HepG2 (cell line): ENCODE measurements at regions not wholly inside any gene's neighbourhood (a gene's known extent, or its start where the extent isn't known, plus 50 kb on each side); places are given as distances from the start of the nearest gene placed in this dataset.

Source experiments
- ARID5B ChIP-seq: IDR thresholded peaks from 2 replicates; pipeline ENCODE4 v1.4.0; 2020; ENCODE audit warnings: mild to moderate bottlenecking, missing genetic modification reagents
- ATRX ChIP-seq: sonication (generic); formaldehyde crosslinking; IDR thresholded peaks from 2 replicates; pipeline ENCODE4 v1.4.0; 2020; ENCODE audit warnings: missing genetic modification reagents, borderline replicate concordance
- BRD4 ChIP-seq: sonication (generic); formaldehyde crosslinking; IDR thresholded peaks from 2 replicates; pipeline ENCODE4 v1.4.0; 2020; ENCODE audit warnings: missing genetic modification reagents
- FOSL2 ChIP-seq: sonication (generic); formaldehyde crosslinking; IDR thresholded peaks from 2 replicates; pipeline ENCODE4 v1.4.0; 2020; ENCODE audit warnings: missing genetic modification reagents
- FOXA1 ChIP-seq, 2 experiments: fragments of 450-650 bp in 1 of 2; sonication (generic) in 1 of 2; formaldehyde crosslinking in 1 of 2; IDR thresholded peaks; 2 replicates each; pipeline versions ENCODE4 v1.4.0 to v1.6.1; 2016 to 2020; ENCODE audit warnings: missing genetic modification reagents in 1 of 2
- FOXC1 ChIP-seq: sonication (generic); formaldehyde crosslinking; IDR thresholded peaks from 2 replicates; pipeline ENCODE4 v1.8.0; 2022; ENCODE audit warnings: mild to moderate bottlenecking, missing genetic modification reagents, borderline replicate concordance
- HBP1 ChIP-seq: IDR thresholded peaks from 2 replicates; pipeline ENCODE4 v1.6.1; 2016; ENCODE audit warnings: low read depth, control low read depth
- HDAC2 ChIP-seq: sonication (generic); formaldehyde crosslinking; IDR thresholded peaks from 2 replicates; pipeline ENCODE4 v1.4.0; 2020; ENCODE audit warnings: missing genetic modification reagents
- HMG20A ChIP-seq: IDR thresholded peaks from 2 replicates; pipeline ENCODE4 v1.6.1; 2016; ENCODE audit warnings: borderline replicate concordance
- MAFF ChIP-seq: IDR thresholded peaks from 2 replicates; pipeline ENCODE4 v1.6.1; 2011; ENCODE audit warnings: low read depth, low read length, improper control_type of control experiment
- NFE2L2 ChIP-seq: fragments of 150-350 bp; IDR thresholded peaks from 2 replicates; pipeline ENCODE4 v1.6.1; 2014; ENCODE audit warnings: low read length
- PITX1 ChIP-seq: sonication (generic); formaldehyde crosslinking; IDR thresholded peaks from 2 replicates; pipeline ENCODE4 v1.5.1; 2020; ENCODE audit warnings: mild to moderate bottlenecking, missing genetic modification reagents
- POLR2A ChIP-seq, 2 experiments: IDR thresholded peaks; 2 replicates each; pipeline ENCODE4 v1.6.1; 2011; ENCODE audit warnings: low read depth in 2 of 2, low read length in 2 of 2, mild to moderate bottlenecking in 1 of 2, moderate library complexity in 1 of 2; ENCODE audit not compliant: insufficient read depth in 1 of 2
- RARA ChIP-seq: IDR thresholded peaks from 2 replicates; pipeline ENCODE4 v1.6.1; 2016; ENCODE audit warnings: missing genetic modification reagents, missing compliant biosample characterization
- TCF12 ChIP-seq, 2 experiments: fragments of 450-650 bp in 1 of 2; sonication (generic) in 1 of 2; formaldehyde crosslinking in 1 of 2; IDR thresholded peaks; 2 replicates each; pipeline versions ENCODE4 v1.6.1 to v1.8.0; 2017 to 2022; ENCODE audit warnings: antibody characterized with exemption in 1 of 2, mild to moderate bottlenecking in 1 of 2, missing genetic modification reagents in 1 of 2, moderate library complexity in 1 of 2
- ZBTB8A ChIP-seq: sonication (generic); formaldehyde crosslinking; IDR thresholded peaks from 2 replicates; pipeline ENCODE4 v1.4.0; 2020; ENCODE audit warnings: mild to moderate bottlenecking, low read depth, missing genetic modification reagents, borderline replicate concordance
- ZNF12 ChIP-seq: sonication (generic); formaldehyde crosslinking; IDR thresholded peaks from 2 replicates; pipeline ENCODE4 v1.5.0; 2020; ENCODE audit warnings: missing genetic modification reagents
- ZNF124 ChIP-seq: sonication (generic); formaldehyde crosslinking; IDR thresholded peaks from 2 replicates; pipeline ENCODE4 v1.4.0; 2020; ENCODE audit warnings: missing genetic modification reagents
- ZNF24 ChIP-seq: fragments of 450-650 bp; IDR thresholded peaks from 2 replicates; pipeline ENCODE4 v1.6.1; 2017; ENCODE audit warnings: antibody characterized with exemption, mild to moderate bottlenecking
- ZNF296 ChIP-seq: sonication (generic); formaldehyde crosslinking; conservative IDR thresholded peaks from 2 replicates; pipeline ENCODE4 v1.5.0; 2020; ENCODE audit warnings: mild to moderate bottlenecking, missing genetic modification reagents
- ZNF333 ChIP-seq: sonication (generic); formaldehyde crosslinking; IDR thresholded peaks from 2 replicates; pipeline ENCODE4 v1.4.0; 2020; ENCODE audit warnings: mild to moderate bottlenecking, missing genetic modification reagents, borderline replicate concordance
- ZNF44 ChIP-seq: sonication (generic); formaldehyde crosslinking; IDR thresholded peaks from 2 replicates; pipeline ENCODE4 v1.5.1; 2020; ENCODE audit warnings: mild to moderate bottlenecking, missing genetic modification reagents
- ZNF510 ChIP-seq: sonication (generic); formaldehyde crosslinking; IDR thresholded peaks from 2 replicates; pipeline ENCODE4 v1.4.0; 2020; ENCODE audit warnings: low read depth, mild to moderate bottlenecking, missing genetic modification reagents
- ZNF644 ChIP-seq: IDR thresholded peaks from 2 replicates; pipeline ENCODE4 v1.6.1; 2016; ENCODE audit warnings: low read depth
- ZSCAN25 ChIP-seq: sonication (generic); formaldehyde crosslinking; IDR thresholded peaks from 2 replicates; pipeline ENCODE4 v1.8.0; 2022; ENCODE audit warnings: mild to moderate bottlenecking, missing genetic modification reagents
- TF ChIP-seq, protein P1 (sequence below): sonication (generic); formaldehyde crosslinking; IDR thresholded peaks from 2 replicates; pipeline ENCODE4 v1.5.0; 2020; ENCODE audit warnings: missing genetic modification reagents, mild to moderate bottlenecking, borderline replicate concordance
- TF ChIP-seq, protein P2 (sequence below): sonication (generic); formaldehyde crosslinking; IDR thresholded peaks from 2 replicates; pipeline ENCODE4 v1.9.0; 2022; ENCODE audit warnings: missing genetic modification reagents, mild to moderate bottlenecking, borderline replicate concordance

DNA sequence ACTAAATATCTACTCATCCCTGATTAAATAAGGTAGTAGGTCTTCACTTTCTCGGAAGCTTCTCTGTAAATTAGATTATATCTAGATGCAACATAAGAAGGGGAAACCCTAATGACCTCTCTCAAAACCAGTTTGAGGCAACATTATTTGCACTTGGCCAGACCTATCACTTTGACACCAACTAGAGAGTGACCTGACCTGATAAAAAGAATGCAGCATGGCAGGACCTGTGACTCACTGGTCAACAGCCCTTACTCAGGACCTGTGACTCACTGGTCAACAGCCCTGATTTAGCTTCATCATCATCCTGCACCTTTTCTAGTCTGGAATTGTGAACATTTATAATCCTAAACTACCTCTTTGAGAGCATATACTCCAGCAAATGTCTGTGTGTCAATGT is 1957.7 kb upstream of the CELF4 start (continued):
- TF ChIP-seq MAFF, result 0 out of 2 replicates have a peak, but pooled peaks have one; percentile 16
- TF ChIP-seq ZNF296 (CRISPR knock-in tag), result no peak
- no peak for TF ChIP-seq ZNF44 (CRISPR knock-in tag)
- no peak for TF ChIP-seq ZSCAN25
- peak; percentile 55 for TF ChIP-seq ARID5B (CRISPR knock-in tag)
- no peak for TF ChIP-seq ZNF12 (CRISPR knock-in tag)
- TF ChIP-seq ZNF644, result peak; percentile 97
- no peak for TF ChIP-seq HBP1 (CRISPR knock-in tag)
- TF ChIP-seq NFE2L2, result no peak
- TF ChIP-seq ZNF24, result no peak
- TF ChIP-seq ZBTB8A (CRISPR knock-in tag), result no peak
- TF ChIP-seq, protein P1, sequence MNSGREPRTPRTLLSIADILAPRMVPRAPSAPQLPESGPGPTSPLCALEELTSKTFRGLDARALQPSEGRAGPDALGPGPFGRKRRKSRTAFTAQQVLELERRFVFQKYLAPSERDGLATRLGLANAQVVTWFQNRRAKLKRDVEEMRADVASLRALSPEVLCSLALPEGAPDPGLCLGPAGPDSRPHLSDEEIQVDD (CRISPR knock-in tag), result no peak
- TF ChIP-seq POLR2A (IDR thresholded peaks at IDR 0.05; ENCODE audit: insufficient read depth in 1 of 2, low read depth in 2 of 2, low read length in 2 of 2), result no peak
- TF ChIP-seq, protein P2, sequence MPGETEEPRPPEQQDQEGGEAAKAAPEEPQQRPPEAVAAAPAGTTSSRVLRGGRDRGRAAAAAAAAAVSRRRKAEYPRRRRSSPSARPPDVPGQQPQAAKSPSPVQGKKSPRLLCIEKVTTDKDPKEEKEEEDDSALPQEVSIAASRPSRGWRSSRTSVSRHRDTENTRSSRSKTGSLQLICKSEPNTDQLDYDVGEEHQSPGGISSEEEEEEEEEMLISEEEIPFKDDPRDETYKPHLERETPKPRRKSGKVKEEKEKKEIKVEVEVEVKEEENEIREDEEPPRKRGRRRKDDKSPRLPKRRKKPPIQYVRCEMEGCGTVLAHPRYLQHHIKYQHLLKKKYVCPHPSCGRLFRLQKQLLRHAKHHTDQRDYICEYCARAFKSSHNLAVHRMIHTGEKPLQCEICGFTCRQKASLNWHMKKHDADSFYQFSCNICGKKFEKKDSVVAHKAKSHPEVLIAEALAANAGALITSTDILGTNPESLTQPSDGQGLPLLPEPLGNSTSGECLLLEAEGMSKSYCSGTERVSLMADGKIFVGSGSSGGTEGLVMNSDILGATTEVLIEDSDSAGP (CRISPR knock-in tag), result no peak
- TF ChIP-seq FOXA1 (IDR thresholded peaks at IDR 0.05), result no peak
- TF ChIP-seq FOXA1 (CRISPR knock-in tag; IDR thresholded peaks at IDR 0.05), result no peak
- no peak for TF ChIP-seq ZNF510
- TF ChIP-seq HMG20A (CRISPR knock-in tag), result peak; percentile 76; the same call in 1 of the 2 replicates
- no peak for TF ChIP-seq BRD4 (CRISPR knock-in tag)
- no peak for TF ChIP-seq ZNF333 (CRISPR knock-in tag)
- TF ChIP-seq ATRX (CRISPR knock-in tag), result no peak
- peak; percentile 96 for TF ChIP-seq FOSL2 (CRISPR knock-in tag)
- TF ChIP-seq RARA (CRISPR knock-in tag), result peak; percentile 84
- TF ChIP-seq ZNF124 (CRISPR knock-in tag), result no peak
- no peak for TF ChIP-seq PITX1 (CRISPR knock-in tag)
- TF ChIP-seq FOXC1 (CRISPR knock-in tag), result no peak
- no peak for TF ChIP-seq TCF12 (IDR thresholded peaks at IDR 0.05)
- TF ChIP-seq TCF12 (CRISPR knock-in tag; IDR thresholded peaks at IDR 0.05), result no peak
- TF ChIP-seq HDAC2 (CRISPR knock-in tag), result no peak
